GM18858 (cell line): ENCODE measurements at regions not wholly inside any gene's neighbourhood (a gene's known extent, or its start where the extent isn't known, plus 50 kb on each side); places are given as distances from the start of the nearest gene placed in this dataset.
"Not testable (repeated sequence)": the region's sequence is repeated elsewhere in the genome, so short reads cannot be mapped to it uniquely, and the experiment has no call there.

Source experiments
- ATAC-seq: cut with Tn5 transposase; IDR thresholded peaks from one replicate; pipeline ENCODE4 v1.9.1; 2021; ENCODE audit not compliant: unreplicated experiment

GRCh38 chr10:25076506-25077177, 60.2 kb downstream of the THNSL1 start:
- ATAC-seq, result no peak

- no peak for ATAC-seq
These were observed 62.4 kb downstream of the THNSL1 start for GRCh38 chr10:25078658-25079431.

- peak; percentile 74 for ATAC-seq
These were observed 64.6 kb downstream of the THNSL1 start for GRCh38 chr10:25080880-25081581.

- no peak for ATAC-seq
These were observed 66.1 kb downstream of the THNSL1 start for GRCh38 chr10:25082276-25083204.

- no peak for ATAC-seq
These were observed 67.2 kb downstream of the THNSL1 start for GRCh38 chr10:25083546-25084111.

- no peak for ATAC-seq
These were observed 68.0 kb downstream of the THNSL1 start for GRCh38 chr10:25084447-25084846.

- no peak for ATAC-seq
These were observed 78.2 kb downstream of the THNSL1 start for GRCh38 chr10:25094590-25094989.

GRCh38 chr10:25097669-25098411, 77.0 kb upstream of the GPR158 start:
- ATAC-seq, result no peak

- ATAC-seq, result no peak
These were observed 74.7 kb upstream of the GPR158 start for GRCh38 chr10:25100141-25100540.

- no peak for ATAC-seq
These were observed 73.2 kb upstream of the GPR158 start for GRCh38 chr10:25101461-25102146.

GRCh38 chr10:25102147-25102822, 72.5 kb upstream of the GPR158 start:
- no peak for ATAC-seq

GRCh38 chr10:25103703-25104102, 71.1 kb upstream of the GPR158 start:
- ATAC-seq, result no peak

- no peak for ATAC-seq
These were observed 70.4 kb upstream of the GPR158 start for GRCh38 chr10:25104441-25104840.

- no peak for ATAC-seq
These were observed 69.5 kb upstream of the GPR158 start for GRCh38 chr10:25105262-25105661.

GRCh38 chr10:25105743-25106260, 69.0 kb upstream of the GPR158 start:
- no peak for ATAC-seq

- ATAC-seq, result no peak
These were observed 67.0 kb upstream of the GPR158 start for GRCh38 chr10:25107756-25108155.

- not testable (repeated sequence) for ATAC-seq
These were observed 64.9 kb upstream of the GPR158 start for GRCh38 chr10:25109896-25110295.

- ATAC-seq, result no peak
These were observed 62.8 kb upstream of the GPR158 start for GRCh38 chr10:25112016-25112415.
